NCI-H1105 treated with DMSO at 0.1 percent for 48 hours (cell line): ENCODE measurements at regions not wholly inside any gene's neighbourhood (a gene's known extent, or its start where the extent isn't known, plus 50 kb on each side); places are given as distances from the start of the nearest gene placed in this dataset.
"Not testable (repeated sequence)": the region's sequence is repeated elsewhere in the genome, so short reads cannot be mapped to it uniquely, and the experiment has no call there.

ENCODE experiments used
- DNase-seq: peaks from one replicate; lab custom pipeline; 2025; lab: John Stamatoyannopoulos, UW

- no peak for DNase-seq
Measured at GRCh38 chr20:55070001-55070400, 594.6 kb downstream of the DOK5 start.

GRCh38 chr20:55067158-55067825 is 591.9 kb downstream of the DOK5 start:
- no peak for DNase-seq

- DNase-seq = no peak
Measured at GRCh38 chr20:55058938-55059337, 583.5 kb downstream of the DOK5 start.

GRCh38 chr20:55057779-55058415 is 582.5 kb downstream of the DOK5 start:
- no peak for DNase-seq

- no peak for DNase-seq
Measured at GRCh38 chr20:55054453-55054852, 579.1 kb downstream of the DOK5 start.

- no peak for DNase-seq
Measured at GRCh38 chr20:55053389-55053788, 578.0 kb downstream of the DOK5 start.

GRCh38 chr20:55052459-55052858 is 577.1 kb downstream of the DOK5 start:
- no peak for DNase-seq

GRCh38 chr20:55038684-55039083 is 563.3 kb downstream of the DOK5 start:
- no peak for DNase-seq

GRCh38 chr20:55031971-55032370 is 556.6 kb downstream of the DOK5 start:
- no peak for DNase-seq

- no peak for DNase-seq
Measured at GRCh38 chr20:55014766-55015165, 539.4 kb downstream of the DOK5 start.

GRCh38 chr20:55010761-55011160 is 535.4 kb downstream of the DOK5 start:
- no peak for DNase-seq

- peak; percentile 8 for DNase-seq
Measured at GRCh38 chr20:55009066-55009465, 533.7 kb downstream of the DOK5 start.

- DNase-seq = no peak
Measured at GRCh38 chr20:55004044-55004443, 528.7 kb downstream of the DOK5 start.

- no peak for DNase-seq
Measured at GRCh38 chr20:54995553-54995952, 520.2 kb downstream of the DOK5 start.

- no peak for DNase-seq
Measured at GRCh38 chr20:54995011-54995410, 519.6 kb downstream of the DOK5 start.

GRCh38 chr20:54985091-54985490 is 509.7 kb downstream of the DOK5 start:
- no peak for DNase-seq

- no peak for DNase-seq
Measured at GRCh38 chr20:54984104-54984448, 508.7 kb downstream of the DOK5 start.

GRCh38 chr20:54983394-54984103 is 508.2 kb downstream of the DOK5 start:
- not testable (repeated sequence) for DNase-seq

- DNase-seq = no peak
Measured at GRCh38 chr20:54981175-54981574, 505.8 kb downstream of the DOK5 start.

GRCh38 chr20:54980103-54980960 is 504.9 kb downstream of the DOK5 start:
- peak; percentile 26 for DNase-seq

GRCh38 chr20:54950304-54950703 is 474.9 kb downstream of the DOK5 start:
- no peak for DNase-seq

GRCh38 chr20:54941666-54942065 is 466.3 kb downstream of the DOK5 start:
- no peak for DNase-seq
